GM12878 (cell line): ENCODE measurements at regions not wholly inside any gene's neighbourhood (a gene's known extent, or its start where the extent isn't known, plus 50 kb on each side); places are given as distances from the start of the nearest gene placed in this dataset.

ENCODE experiments used
- ATF2 ChIP-seq: IDR thresholded peaks from 2 replicates; pipeline ENCODE4 v1.6.1; 2012; ENCODE audit warnings: low read length, inconsistent platforms
- BCL3 ChIP-seq: IDR thresholded peaks from 2 replicates; pipeline ENCODE4 v1.6.1; 2011; ENCODE audit warnings: borderline replicate concordance, low read depth, mild to moderate bottlenecking, moderate library complexity, low read length; ENCODE audit not compliant: insufficient read depth, poor library complexity, severe bottlenecking
- CBFB ChIP-seq: IDR thresholded peaks from 2 replicates; pipeline ENCODE4 v1.6.1; 2016; ENCODE audit warnings: antibody characterized with exemption, low read depth
- CBX3 ChIP-seq: fragments of 200-600 bp; sonication (generic); IDR thresholded peaks from 2 replicates; pipeline ENCODE4 v1.6.1; 2016; ENCODE audit warnings: low read depth, borderline replicate concordance
- CTCF ChIP-seq, 3 experiments: IDR thresholded peaks in 2 of 3; conservative IDR thresholded peaks in 1 of 3; 2 replicates each; pipeline ENCODE4 v1.5.1; 2011; ENCODE audit warnings: low read depth in 3 of 3, low read length in 3 of 3, mild to moderate bottlenecking in 3 of 3, control low read depth in 2 of 3, moderate library complexity in 2 of 3, inconsistent platforms in 1 of 3, mixed read lengths in 1 of 3; ENCODE audit not compliant: control insufficient read depth in 2 of 3, insufficient read depth in 1 of 3; ENCODE audit errors: extremely low read depth in 1 of 3
- ELK1 ChIP-seq: IDR thresholded peaks from 2 replicates; pipeline ENCODE4 v1.6.1; 2012; ENCODE audit warnings: low read depth, low read length, improper control_type of control experiment
- EP300 ChIP-seq, 2 experiments: fragments of 150-350 bp in 1 of 2; IDR thresholded peaks; 2 replicates each; pipeline ENCODE4 v1.6.1; 2011 to 2012; ENCODE audit warnings: low read depth in 2 of 2, low read length in 2 of 2, borderline replicate concordance in 1 of 2, improper control_type of control experiment in 1 of 2, inconsistent platforms in 1 of 2; ENCODE audit not compliant: control insufficient read depth in 1 of 2
- MEF2B ChIP-seq: fragments of 450-650 bp; IDR thresholded peaks from 2 replicates; pipeline ENCODE4 v1.6.1; 2018; ENCODE audit warnings: mild to moderate bottlenecking, moderate library complexity; ENCODE audit not compliant: partially characterized antibody, poor library complexity, severe bottlenecking
- POLR2A ChIP-seq: IDR thresholded peaks from 2 replicates; pipeline ENCODE4 v1.6.1; 2011; ENCODE audit warnings: low read depth, mild to moderate bottlenecking, low read length

DNA sequence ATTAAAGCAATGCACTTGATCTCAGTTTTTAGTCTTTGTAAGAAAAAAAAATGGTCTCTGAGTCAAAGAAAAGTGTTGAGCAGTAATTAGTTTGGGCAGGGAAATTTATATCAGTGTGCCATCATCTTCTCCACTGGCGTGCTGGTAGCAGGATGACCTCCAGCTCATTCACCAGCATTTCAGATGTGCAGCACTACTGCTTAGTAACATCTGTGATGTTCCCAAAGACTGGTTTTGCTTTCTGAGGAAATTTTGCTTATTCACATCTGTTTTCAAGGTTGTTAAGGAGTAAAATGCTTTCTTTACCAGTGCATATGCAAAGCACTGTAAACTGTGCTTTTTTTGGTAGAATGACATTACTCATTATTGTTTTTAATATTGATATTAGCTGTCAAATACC lies 540.4 kb downstream of the TRAM1L1 start:
- TF ChIP-seq CTCF (IDR thresholded peaks at IDR 0.05 in 2 of 3, conservative IDR thresholded peaks at IDR 0.05 in 1 of 3; ENCODE audit: control insufficient read depth in 2 of 3, extremely low read depth in 1 of 3, insufficient read depth in 1 of 3, low read depth in 3 of 3, low read length in 3 of 3) (no peak), EP300 (IDR thresholded peaks at IDR 0.05; ENCODE audit: borderline replicate concordance in 1 of 2, control insufficient read depth in 1 of 2, low read depth in 2 of 2, low read length in 2 of 2) (no peak), ATF2 (no peak), POLR2A (no peak), MEF2B (no peak), CBX3 (no peak), BCL3 (no peak), CBFB (no peak), ELK1 (no peak)
